NK-92 treated with Interleukin-12 subunit alpha and Interleukin-12 subunit beta, amount 100 ng/mL, for 24 hours (cell line): ENCODE measurements at regions not wholly inside any gene's neighbourhood (a gene's known extent, or its start where the extent isn't known, plus 50 kb on each side); places are given as distances from the start of the nearest gene placed in this dataset.

Experiments
- DNase-seq: peaks from one replicate; lab custom pipeline; 2025; lab: John Stamatoyannopoulos, UW

DNA sequence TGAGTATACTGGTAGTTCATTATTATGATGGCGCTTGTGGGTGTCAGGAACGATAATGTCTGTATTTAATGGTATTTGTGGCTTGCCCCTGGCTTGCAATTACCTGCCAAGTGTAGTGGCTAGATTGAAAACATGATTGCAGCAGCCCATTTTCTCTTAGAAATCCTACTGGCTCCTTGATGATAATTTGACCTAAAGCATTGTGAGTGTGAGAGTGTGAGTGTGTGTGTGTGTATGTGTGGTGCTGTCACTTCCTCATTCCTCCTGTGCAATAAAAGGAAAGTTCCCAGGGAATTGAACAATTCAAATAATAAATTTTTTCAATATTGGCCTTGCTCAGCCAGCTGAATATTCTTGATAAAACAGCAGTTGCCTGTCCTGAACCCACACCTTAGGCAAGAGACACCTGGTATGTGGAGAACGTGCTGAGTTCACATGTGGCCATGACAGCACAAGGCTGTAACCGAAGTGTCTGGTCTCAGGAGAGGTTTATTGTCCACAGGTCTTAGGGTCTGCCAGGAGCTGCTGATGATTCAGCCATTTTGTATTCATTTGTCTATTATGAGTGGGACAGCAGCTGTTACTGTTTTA lies 193.3 kb downstream of the CD47 start:
- DNase-seq, result no peak

DNA sequence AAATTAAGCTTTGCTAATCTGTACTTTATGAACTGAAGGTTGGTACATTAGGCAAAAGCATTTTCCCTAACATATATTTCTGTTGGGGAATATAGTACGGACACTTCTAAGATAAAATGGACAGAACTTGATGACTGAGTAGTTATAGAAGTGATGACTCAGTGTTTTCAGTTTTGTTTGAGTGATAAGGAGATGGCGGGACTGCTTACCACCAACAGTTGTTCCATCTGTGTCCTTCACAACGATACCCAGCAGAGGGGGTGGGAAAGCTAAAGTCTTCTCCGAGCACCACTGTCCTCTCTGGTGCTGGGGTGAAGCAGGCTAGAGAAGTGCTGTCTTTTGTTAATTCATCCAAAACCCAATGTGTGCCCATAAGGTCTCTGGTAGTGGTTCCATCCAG lies 195.8 kb downstream of the CD47 start:
- no peak for DNase-seq

DNA sequence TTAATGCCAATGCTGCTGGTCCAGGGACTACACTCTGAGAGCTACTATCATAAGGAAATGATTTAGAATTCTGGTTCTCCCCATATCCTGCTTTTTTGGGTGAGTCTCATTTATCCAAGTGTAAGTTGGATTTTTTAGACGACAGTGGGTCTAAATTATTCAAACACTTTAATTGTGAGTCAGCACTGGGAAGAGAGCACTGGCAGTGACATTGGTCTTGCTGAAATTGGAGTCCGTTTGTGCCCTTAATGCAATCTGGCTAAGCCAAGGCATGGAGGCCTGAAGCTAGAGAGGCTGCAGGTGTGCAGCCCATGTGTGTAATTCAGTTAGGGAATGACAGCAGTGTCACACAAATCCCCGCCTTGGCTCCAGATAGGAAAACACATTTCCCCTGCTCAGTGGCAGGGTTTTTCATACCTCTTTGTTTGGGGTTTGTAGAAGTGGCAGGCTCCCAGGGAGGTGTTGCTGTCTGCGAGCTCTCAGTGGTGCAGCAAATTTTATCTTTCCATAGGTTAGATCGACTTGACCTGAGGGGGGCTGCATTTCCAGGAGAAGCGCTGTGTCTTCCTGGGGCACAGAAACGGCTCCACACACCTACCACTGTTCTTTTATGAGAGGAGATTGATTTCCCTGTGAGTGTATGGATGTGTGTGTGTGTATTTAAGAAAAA lies 197.7 kb downstream of the CD47 start:
- DNase-seq, result no peak

DNA sequence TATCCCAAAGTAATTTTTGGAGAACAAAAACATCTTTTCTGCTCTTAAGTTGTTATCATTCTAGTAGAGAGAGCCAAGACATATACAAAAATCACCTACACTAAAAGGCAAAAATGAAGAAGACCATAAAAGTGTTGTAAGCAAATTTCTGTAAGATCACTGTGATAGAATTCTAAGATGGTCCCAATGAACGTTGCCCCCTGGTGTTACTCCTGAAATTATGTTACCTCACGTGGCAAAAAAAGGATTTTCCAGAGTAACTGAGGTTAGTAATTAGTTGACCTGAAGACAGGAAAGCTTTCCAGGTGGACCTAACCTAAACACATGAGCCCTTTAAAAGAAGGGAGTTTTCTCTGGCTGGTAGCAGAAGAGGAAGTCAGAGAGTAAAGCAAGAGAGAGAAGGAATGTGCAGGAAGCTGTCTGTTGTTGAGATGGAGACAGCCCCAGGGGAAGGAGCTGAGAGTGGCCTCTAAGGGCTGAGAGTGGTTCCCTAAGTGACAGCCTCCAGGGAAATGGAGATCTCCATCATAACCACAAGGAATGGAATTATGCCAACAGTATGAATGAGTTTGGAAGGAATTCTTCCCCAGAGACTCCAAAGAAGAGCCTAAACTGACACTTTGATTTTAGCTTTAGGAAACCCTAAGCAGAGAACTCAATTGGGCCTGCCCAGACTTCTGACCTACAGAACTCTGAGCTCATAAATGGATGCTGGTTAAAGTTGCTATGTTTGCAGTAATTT lies 205.9 kb downstream of the CD47 start:
- no peak for DNase-seq

DNA sequence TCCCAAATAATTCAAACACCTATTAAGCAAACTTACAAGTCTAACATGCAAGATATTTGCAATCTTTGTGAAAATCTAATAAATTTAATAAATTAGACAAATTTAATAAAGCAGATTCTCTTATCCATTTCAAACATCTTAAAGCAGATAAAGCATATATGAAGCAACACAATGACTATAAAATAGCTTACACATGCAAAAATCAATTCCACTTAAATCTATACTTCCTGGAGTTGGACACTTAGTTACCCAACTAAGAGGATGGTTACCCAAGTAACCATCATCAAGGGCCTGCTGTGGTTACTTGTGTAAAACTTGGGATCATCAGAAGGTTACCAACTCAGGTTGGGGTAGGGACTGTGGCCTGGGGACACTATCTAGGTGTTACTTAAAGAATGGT lies 206.8 kb downstream of the CD47 start:
- DNase-seq, result no peak

DNA sequence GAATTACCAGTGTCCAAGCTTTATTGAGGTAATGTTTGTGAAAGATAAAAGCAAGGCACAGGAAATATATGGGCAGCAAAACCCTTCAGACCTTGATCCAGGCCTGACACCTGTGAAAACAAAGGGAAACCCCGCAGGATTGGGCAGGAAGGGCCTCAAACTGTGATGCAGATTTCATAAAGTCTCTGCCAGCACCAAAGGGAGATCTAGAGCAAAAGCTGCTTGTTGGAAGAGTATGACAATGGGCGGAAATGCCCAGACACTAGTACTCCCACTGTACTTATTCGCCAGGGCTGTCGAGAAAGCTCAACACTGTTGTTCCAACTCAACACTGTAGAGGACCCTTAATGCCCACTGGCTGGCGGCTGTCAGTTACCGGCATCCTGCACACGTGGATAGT lies 207.9 kb downstream of the CD47 start:
- DNase-seq, result no peak

DNA sequence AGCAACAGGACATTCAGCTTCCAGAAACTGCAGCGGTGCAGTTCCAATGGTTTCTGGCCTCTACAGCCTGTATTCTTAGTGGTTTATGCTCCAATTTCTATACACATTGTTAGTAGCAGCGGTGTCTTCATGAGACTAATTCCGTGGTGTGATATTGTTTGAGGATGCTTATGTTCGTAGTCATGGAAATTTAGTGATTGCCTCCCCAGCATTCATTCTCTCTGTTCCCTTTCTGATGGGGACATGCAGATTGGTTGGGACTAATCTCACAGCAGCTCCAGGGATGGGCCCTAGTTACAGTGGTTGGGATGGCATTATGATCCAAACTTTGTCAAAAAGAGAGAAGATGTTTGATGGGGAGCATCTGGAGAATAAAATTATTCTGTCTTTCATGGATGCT lies 208.6 kb downstream of the CD47 start:
- DNase-seq, result no peak

DNA sequence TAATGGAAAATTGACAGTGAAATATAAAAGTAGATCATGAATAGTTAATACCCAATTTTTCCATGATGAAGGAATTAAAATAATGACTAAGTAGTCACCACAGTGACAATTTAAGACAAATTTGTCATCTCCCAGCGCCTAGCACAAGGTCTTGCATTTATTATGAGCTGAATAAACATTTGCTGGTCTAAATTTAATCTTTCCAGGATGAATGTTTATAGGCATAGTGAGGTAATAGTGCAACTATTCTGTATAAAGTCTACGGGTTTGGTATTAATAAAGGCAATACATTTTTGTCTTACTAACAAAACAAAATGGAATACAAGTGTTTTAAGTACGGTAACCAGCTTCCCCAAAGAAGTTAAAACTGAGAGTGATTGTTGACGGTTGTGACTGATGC lies 209.3 kb downstream of the CD47 start:
- no peak for DNase-seq

DNA sequence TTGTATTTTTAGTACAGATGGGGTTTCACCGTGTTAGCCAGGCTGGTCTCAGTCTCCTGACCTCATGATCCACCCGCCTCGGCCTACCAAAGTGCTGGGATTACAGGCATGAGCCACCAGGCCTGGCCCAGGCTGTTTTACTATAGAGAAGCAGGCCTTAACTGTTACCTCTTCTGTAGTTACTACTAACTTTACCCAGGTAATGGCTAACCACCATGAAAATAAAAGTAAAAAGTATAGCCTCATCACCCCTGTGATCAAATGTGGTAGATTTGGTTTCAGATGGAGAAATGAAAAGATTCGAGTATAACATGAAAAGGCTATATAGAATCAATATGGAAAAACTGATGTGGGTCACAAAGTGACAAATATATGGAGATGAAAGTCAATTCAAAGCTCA lies 210.1 kb downstream of the CD47 start:
- no peak for DNase-seq

DNA sequence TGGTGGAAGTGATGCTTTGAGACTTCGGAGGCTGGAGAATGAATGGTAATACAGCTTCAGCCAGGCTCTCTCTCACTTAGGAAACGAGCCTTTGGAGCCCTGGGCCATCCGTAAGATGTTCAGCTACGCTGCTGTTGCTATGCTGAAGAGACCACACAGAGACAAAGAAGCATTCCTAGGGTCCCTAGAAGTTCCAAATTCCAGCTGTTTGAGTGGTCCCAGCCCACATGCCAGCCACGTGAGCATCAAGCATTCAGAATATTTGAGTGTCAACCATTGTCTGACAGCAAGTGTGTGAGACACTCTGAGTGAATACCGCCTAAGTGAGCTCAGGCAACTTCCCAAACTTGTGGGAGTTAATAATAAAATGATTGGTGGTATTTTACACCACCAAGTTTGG lies 212.9 kb downstream of the CD47 start:
- DNase-seq, result no peak

DNA sequence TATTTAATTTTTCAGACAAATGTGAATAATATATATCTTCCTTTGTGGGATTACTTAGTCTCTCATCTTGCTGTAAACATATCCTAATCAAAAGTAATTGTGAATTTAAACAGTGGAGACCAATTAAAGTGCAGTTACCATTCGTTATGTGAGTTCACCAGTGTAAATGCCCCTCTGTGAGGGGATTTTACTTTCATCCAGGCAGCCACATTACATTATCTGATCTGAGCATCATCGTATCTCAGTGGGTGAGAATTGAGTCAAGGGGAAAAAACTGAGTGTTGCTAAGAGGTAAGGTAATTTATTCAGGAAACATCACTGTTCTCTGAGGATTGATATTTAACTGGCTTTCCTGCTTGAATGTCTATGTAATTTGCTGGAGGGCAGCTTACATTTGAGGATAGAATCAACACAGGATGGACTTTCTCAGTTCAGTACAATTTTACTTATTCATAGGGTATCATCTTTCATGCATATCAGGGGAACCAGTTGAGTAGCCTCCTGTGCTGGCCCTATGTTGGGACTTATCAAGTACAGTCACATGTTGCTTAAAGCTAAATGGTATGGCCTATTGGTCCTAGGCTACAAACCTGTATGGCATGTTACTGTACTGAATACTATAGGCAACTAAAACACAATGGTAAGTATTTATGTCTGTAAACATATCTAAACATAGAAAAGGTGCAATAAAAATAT lies 219.7 kb downstream of the CD47 start:
- DNase-seq, result no peak

DNA sequence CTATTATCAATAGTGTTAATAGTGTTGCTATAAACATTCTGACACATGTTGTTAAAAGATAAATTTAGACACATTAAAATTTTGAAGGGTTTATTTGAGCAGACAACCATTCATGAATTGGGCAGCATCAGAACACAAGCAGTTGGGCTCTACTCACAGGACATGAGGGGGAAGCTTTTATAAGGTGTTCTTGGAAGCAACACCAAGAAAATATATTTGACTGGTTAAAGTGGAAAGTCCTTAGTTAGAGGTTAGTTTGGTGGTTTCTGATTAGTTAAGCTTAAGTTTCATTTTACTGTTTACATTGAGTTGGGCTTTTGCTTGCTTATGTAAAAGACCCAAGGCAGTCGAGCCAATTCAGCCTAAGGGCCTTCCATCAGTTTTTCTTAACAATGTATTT lies 220.7 kb downstream of the CD47 start:
- DNase-seq, result no peak

DNA sequence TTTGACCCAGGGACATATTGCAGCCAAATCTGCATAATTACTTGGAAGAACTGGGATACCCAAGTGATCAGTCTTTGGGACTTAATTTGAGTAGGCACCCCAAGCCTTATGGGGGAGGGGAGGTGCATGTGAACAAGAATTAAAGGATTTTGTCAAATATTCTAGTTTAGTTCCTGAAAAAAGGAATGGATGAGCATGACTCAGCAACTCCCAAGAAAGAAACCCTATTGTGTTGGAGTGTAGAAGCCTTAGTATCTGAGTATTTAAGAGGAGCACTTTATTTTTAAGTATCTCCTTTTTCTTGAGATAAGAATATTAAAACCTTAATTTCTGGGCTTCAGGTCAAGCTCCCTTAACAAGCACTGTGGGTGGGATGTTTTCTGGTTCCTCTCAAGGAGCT lies 222.4 kb downstream of the CD47 start:
- DNase-seq, result no peak

DNA sequence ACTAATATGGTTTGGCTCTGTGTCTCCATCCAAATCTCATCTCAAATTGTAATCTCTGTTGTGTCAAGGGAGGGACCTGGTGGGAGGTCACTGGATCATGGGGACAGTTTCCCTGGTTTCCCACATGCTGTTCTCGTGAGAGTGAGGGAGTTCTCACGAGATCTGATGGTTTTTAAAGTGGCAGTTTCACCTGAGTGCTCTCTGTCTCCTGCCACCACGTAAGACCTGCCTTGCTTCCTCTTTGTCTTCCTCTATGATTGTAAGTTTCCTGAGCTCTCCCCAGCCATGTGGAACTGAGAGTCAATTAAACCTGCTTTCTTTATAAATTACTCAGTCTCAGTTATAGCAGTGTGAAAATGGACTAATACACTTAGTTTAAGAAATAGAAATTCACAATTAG lies 228.9 kb downstream of the CD47 start:
- no peak for DNase-seq

DNA sequence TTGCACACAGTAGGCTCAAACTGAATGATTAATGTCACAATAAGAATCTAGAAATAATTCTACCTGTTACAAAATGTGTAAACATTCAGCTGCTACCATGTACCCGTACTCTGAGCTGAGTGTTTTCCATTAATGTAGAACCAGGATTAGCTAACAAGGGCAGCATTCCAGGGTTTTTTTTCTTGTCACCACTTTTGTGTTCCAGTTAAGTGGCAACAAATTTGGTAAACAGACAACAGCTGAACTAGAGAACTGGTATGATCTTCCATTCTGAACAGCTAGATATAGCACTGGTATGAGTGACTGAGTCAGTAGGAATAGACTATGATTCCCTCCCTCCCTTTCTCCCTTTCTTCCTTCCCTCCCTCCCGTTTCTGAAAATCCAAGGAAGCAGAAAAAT lies 229.4 kb downstream of the CD47 start:
- no peak for DNase-seq
